ENCODE measurements at regions not wholly inside any gene's neighbourhood (a gene's known extent, or its start where the extent isn't known, plus 50 kb on each side); places are given as distances from the start of the nearest gene placed in this dataset.

- DNase-seq (ENCODE audit: low read depth in 2 of 2): no peak
Measured at GRCh38 chr1:234702342-234703000, 92.5 kb upstream of the IRF2BP2 start.

DNA sequence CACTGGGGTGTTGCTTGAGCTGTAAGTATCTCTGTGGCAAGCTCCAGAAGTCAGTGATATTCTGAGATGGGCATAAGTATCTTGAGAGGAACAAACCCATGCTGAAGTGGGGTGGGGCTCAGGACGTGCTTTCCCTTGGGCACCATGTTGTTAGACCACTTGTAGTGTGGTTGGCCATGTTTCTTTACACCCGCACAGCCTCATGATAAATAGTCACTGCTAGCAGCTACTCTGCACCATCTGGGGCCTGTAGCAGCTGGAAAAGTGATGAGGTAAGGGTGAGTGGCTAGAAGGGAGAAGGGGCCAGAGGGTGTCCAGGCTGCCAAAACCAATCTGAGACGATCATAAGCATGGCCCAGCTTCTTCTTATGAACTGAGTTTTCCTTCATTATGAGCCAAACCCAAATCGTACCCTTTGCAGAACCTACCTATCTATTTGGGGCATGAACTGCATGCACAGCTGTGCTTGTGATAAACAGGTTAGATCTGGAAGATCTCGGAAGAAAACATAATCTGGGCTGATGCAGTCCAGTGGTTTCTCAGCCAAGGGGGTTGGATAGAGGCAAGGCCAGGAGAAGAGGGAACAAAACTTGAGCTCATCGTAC lies 91.9 kb upstream of the IRF2BP2 start:
- no peak for DNase-seq (ENCODE audit: low read depth in 2 of 2)

DNA sequence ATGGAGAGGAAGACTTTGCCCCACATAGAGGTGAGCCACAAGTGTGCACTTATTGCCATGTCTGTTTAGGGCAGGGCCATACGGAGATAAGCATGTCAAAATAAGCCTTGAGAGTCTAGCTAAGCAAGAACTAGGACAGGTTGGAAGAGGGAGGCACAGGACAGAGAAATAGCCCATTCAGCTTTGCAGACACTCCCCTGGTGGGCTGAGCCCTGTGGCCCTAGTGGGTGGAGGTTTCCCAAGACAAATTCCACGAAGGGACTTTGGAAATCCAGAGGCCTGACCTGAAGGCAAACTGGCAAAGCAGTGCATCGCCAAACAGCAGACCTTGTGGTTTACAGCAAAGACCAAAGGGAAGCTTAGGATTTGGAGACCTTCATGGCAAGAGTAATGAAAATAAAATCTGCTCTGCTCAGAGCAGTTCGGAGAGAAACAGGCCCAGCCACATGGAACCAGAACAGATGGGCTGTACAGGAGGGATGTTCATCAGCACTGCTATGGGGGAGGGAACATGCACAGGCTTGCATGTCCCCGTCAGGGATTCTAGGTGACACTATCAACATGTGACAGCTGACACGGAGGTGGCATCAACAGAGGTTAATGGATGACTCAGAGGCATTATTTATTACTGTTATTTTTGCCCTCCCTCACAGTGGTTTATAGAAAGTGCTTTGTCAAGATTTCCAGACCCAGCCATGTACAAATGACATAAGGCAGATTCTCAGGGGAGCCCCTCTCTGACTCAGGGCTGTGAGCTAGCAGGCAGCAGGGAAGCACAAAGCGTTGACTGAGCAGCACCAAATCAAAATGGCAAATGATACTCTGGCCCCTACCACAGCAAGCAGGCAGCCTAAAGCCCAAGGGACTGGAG lies 90.1 kb upstream of the IRF2BP2 start:
- no peak for DNase-seq (ENCODE audit: low read depth in 2 of 2)

DNA sequence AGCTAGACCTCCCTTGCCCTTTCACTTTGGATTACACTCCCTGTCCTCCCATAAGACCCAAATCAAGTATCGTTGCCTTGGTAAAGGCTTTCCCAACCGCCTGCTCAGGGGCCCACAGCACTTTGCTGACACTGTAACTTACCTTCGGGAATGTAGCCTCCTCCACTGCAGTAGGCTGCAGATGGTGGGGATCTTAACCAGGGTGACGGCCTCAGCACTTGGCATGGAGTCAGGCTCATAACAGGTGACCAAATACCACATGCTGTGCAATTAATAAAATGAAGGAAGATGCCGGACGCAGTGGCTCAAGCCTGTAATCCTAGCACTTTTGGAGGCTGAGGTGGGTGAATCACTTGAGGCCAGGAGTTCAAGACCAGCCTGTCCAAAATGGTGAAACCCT lies 88.7 kb upstream of the IRF2BP2 start:
- DNase-seq (ENCODE audit: low read depth in 2 of 2): no peak

DNA sequence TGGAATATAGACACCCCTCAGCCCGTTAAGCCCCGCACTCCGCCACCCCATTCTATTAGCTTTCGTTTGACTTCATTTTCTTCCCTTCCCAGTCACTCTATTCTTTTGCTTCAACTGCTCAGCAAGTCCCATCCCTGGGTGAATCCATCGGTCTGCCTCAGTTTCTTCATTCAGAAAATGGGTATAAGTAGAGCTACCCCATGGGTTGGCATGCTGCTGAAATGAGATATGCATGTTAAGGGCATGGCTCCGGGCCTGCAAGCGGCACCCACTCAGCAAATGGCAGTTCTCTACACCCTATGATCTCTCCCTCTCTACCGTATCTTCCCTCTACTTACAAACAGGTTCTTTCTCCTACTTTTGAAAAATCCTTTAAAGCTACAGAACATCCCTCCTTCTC lies 87.8 kb upstream of the IRF2BP2 start:
- no peak for DNase-seq (ENCODE audit: low read depth in 2 of 2)

- no peak for DNase-seq (ENCODE audit: low read depth in 2 of 2)
Measured at GRCh38 chr1:234697015-234697414, 87.0 kb upstream of the IRF2BP2 start.

- DNase-seq (ENCODE audit: low read depth in 2 of 2): no peak
Measured at GRCh38 chr1:234696148-234696576, 86.2 kb upstream of the IRF2BP2 start.

DNA sequence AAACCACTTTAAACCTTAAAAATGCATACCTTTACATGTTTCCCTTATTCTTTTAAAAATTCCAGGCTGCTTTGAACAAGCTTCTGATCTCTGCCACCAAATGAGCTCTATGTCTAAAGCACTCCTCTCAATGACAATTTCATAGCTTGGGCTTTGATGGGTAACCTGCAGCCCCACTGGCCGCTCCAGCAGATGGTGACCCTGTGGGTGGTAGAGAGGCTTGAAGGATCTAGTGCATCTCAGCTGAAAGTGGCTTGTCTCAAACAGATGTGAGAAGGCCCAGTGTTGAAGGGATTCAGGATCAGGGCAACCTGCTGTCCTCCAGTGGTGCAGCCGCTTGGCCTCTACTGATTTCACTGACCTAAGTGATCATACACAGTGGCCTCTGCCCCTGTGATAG lies 84.7 kb upstream of the IRF2BP2 start:
- DNase-seq (ENCODE audit: low read depth in 2 of 2): no peak

- no peak for DNase-seq (ENCODE audit: low read depth in 2 of 2)
Measured at GRCh38 chr1:234692966-234693580, 83.1 kb upstream of the IRF2BP2 start.

DNA sequence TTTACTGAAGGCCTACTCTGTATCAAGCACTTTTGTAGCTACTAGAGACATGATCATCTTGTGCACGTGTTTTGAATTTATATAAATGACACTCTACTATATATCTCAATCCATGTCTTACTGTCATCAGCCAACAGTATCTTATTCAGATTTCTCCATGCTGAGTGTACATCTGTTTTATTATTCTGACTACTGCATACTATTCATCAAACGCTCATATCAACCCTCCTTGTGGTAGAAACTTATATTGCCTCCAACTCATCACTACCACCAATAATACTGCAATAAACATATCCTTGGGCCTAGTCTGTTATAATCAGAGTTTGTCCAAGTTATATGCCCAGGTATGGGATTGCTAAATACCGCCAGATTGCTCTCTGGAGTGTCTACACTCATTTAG lies 81.6 kb upstream of the IRF2BP2 start:
- DNase-seq (ENCODE audit: low read depth in 2 of 2): no peak

DNA sequence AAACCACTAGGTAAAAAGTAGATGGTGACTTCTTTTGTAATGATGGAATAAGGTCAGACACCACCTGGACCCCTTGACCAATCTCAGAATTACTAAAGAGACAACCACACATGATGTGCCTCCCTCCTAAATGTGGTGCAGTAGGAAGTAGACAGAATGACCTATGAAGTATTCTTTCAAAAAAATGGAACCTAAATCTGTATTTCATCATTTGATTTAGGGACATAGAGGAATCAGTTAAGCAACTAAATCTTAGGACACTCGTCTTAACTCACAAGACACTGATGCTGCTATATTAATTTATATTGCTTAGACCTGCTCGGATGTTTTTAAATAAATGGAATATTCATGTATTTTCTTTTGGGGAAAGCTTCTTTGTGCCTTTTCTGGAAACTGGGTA lies 80.9 kb upstream of the IRF2BP2 start:
- no peak for DNase-seq (ENCODE audit: low read depth in 2 of 2)

- DNase-seq (ENCODE audit: low read depth in 2 of 2): no peak
Measured at GRCh38 chr1:234689236-234689635, 79.3 kb upstream of the IRF2BP2 start.

DNA sequence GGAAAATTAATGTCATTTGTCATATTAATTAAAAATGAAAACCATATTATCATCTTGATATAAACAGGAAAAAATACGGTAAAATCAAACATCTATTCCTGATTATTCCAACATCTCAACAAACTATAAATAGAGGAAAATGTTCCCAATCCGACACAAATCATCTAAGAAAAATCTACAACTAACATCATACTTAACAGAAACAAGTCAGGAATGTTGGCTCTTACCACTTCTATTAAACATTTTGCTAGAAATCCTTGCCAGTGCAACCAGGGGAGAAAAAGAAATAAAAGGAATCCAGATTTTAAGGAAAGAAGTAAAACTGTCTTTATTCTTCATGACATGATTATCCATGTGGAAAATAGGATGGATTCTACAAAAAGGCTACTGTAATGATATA lies 77.0 kb upstream of the IRF2BP2 start:
- no peak for DNase-seq (ENCODE audit: low read depth in 2 of 2)

GRCh38 chr1:234686035-234686434 lies 76.1 kb upstream of the IRF2BP2 start:
- DNase-seq (ENCODE audit: low read depth in 2 of 2): no peak

DNA sequence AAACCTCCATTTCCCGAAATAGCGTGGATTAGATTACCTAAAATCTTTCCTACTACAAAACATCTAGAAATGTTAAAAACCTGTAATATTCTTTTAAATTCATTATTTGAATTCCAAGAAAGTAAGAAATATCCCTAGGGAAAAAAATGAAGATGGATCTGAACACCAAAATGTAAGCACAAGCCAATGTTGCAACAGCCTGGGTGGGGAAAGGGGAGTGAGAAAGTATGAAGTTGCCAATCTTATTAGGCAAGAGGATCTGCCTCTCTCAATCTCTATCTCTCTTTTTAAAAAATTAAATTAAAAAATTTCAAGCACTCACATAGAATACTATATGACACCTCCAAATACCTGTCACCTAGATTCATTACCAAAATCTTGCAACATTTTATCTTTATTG lies 74.9 kb upstream of the IRF2BP2 start:
- DNase-seq (ENCODE audit: low read depth in 2 of 2): no peak

- DNase-seq (ENCODE audit: low read depth in 2 of 2): no peak
Measured at GRCh38 chr1:234683861-234684632, 74.1 kb upstream of the IRF2BP2 start.

- DNase-seq (ENCODE audit: low read depth in 2 of 2): no peak
Measured at GRCh38 chr1:234683127-234683860, 73.3 kb upstream of the IRF2BP2 start.

GRCh38 chr1:234681990-234682389 lies 72.0 kb upstream of the IRF2BP2 start:
- DNase-seq (ENCODE audit: low read depth in 2 of 2): no peak

DNA sequence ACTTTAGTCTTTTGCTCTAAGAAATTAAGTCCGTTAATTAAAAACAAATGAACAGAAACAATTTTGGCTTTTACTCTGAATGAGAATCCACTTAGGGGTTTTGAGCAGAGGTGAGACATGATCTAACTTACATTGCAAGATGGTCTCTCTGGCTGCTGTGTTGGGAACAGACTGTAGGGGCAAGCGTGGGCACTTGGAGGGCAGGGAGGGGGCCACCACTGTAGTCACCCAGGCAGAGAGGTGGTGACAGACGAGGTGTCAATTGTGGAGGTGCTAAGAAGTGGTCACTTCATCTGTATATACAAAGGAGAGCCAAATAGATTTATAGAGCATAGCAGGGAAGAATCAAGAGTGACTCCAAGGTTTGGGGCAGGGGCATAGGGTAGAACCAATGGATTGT lies 71.1 kb upstream of the IRF2BP2 start:
- no peak for DNase-seq (ENCODE audit: low read depth in 2 of 2)

DNA sequence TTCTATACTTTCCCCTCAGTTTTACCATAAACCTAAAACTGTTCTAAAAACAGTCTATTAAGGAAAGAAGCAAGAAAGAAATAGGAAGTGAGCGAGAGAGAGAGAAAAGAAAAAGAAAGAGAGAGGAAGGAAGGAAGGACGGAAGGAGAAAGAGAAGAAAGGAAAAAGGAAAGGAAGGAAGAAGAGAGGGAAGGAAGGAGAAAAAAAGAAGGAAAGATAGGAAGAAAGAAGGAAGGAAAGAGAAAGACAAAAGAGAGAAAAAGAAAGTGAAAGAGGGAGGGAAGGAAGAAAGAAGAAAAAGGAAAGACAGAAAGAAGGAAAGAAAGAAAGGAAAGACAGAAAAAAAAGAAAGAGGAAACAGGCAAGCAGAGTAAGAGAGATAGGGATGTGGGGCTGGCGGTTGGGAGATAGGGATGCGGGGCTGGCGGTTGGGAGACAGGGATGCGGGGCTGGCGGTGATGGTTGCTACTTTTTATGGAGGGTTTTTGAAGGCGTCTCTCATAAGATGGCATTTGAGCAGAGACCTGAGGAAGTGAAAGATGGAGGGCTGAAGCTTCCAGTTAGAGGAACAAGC lies 70.4 kb upstream of the IRF2BP2 start:
- no peak for DNase-seq (ENCODE audit: low read depth in 2 of 2)
